ENCODE measurements at regions not wholly inside any gene's neighbourhood (a gene's known extent, or its start where the extent isn't known, plus 50 kb on each side); places are given as distances from the start of the nearest gene placed in this dataset.

DNA sequence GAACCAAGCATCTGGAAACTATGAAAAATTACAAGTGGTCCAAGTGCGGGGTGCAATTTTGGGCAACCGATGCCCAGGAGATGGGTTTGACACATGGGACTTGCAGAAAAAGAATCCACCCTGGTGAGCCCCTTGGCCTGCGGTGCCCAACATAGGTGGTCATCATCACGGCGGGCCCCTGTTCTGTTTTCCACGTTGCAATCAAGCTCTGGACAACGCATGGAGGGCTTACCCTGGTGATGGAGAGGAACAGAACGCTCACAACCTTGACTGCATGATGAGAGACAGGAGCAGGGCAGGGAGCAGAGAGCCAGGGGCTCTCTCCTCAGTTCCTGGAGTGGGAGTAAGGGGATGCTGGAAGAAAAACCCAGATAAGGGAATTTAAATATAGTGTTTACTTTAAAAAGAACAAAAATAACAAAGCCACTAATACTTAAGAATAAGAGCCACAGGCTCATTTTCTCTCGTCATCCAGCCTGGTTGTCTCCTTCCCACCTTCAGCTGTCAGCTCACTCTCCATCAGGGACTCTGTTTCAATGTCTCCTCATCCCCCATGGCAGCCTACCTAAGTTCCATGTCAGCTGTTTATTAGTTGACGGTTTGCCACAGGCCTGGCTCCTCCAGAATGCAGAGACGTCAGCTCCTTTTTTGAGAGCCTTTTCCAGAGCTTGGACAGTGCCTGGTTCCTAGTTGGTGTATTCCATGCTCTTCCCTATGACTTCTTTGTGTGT, 172.1 kb downstream of the GADD45G start:
- TF ChIP-seq POLR2A (IDR thresholded peaks at IDR 0.05): no peak
- TF ChIP-seq, protein P1, sequence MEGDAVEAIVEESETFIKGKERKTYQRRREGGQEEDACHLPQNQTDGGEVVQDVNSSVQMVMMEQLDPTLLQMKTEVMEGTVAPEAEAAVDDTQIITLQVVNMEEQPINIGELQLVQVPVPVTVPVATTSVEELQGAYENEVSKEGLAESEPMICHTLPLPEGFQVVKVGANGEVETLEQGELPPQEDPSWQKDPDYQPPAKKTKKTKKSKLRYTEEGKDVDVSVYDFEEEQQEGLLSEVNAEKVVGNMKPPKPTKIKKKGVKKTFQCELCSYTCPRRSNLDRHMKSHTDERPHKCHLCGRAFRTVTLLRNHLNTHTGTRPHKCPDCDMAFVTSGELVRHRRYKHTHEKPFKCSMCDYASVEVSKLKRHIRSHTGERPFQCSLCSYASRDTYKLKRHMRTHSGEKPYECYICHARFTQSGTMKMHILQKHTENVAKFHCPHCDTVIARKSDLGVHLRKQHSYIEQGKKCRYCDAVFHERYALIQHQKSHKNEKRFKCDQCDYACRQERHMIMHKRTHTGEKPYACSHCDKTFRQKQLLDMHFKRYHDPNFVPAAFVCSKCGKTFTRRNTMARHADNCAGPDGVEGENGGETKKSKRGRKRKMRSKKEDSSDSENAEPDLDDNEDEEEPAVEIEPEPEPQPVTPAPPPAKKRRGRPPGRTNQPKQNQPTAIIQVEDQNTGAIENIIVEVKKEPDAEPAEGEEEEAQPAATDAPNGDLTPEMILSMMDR (IDR thresholded peaks at IDR 0.05): no peak

Measured in suprapubic skin (tissue), 3 donors.